ENCODE measurements at regions not wholly inside any gene's neighbourhood (a gene's known extent, or its start where the extent isn't known, plus 50 kb on each side); places are given as distances from the start of the nearest gene placed in this dataset.

GRCh38 chr7:88449410-88449809 is 142.7 kb upstream of the STEAP4 start:
- no peaks in the 10 kb centered on the region for H3K36me3 ChIP-seq (ENCODE audit: insufficient read depth in 1 of 2, low read depth in 1 of 2)
- no peak overlapping the region for H3K27ac ChIP-seq
- WGBS, 3 donors, result 67 to 96% (median 88%) methylated on average over 1 of the region's 1 CpG
- no peaks in the 10 kb centered on the region for H3K27me3 ChIP-seq (ENCODE audit: insufficient read depth in 3 of 3, low read length in 2 of 3)
- TF ChIP-seq CTCF (IDR thresholded peaks at IDR 0.05), result no peak
- H3K4me1 ChIP-seq, result no peaks in the 10 kb centered on the region
- ATAC-seq, result no peak
- no peaks in the 10 kb centered on the region for H3K9me3 ChIP-seq
- no peak for DNase-seq
- intact Hi-C loops (cut with DNase I), result no loop called here
- H3K4me3 ChIP-seq, result no peak overlapping the region

GRCh38 chr7:88442413-88442812 is 135.7 kb upstream of the STEAP4 start:
- DNase-seq, result no peak
- H3K4me1 ChIP-seq, result no peaks in the 10 kb centered on the region
- H3K9me3 ChIP-seq, result no peaks in the 10 kb centered on the region
- ATAC-seq, result no peak
- H3K4me3 ChIP-seq, result no peak overlapping the region
- no peaks in the 10 kb centered on the region for H3K27me3 ChIP-seq (ENCODE audit: insufficient read depth in 3 of 3, low read length in 2 of 3)
- H3K27ac ChIP-seq, result no peak overlapping the region
- H3K36me3 ChIP-seq (ENCODE audit: insufficient read depth in 1 of 2, low read depth in 1 of 2), result no peaks in the 10 kb centered on the region
- intact Hi-C loops (cut with DNase I), result no loop called here
- TF ChIP-seq CTCF (IDR thresholded peaks at IDR 0.05), result no peak
- 39 to 54% (median 54%) methylated on average over 1 of the region's 1 CpG for WGBS, 3 donors

GRCh38 chr7:88437132-88437531 is 130.4 kb upstream of the STEAP4 start:
- ATAC-seq (no peak), DNase-seq (no peak)
- no peaks in the 10 kb centered on the region for H3K9me3 ChIP-seq
- intact Hi-C loops (cut with DNase I), result no loop called here
- no peak for TF ChIP-seq CTCF (IDR thresholded peaks at IDR 0.05)
- H3K27me3 ChIP-seq (ENCODE audit: insufficient read depth in 3 of 3, low read length in 2 of 3), result no peaks in the 10 kb centered on the region
- no peaks in the 10 kb centered on the region for H3K4me1 ChIP-seq
- no peaks in the 10 kb centered on the region for H3K36me3 ChIP-seq (ENCODE audit: insufficient read depth in 1 of 2, low read depth in 1 of 2)
- no peak overlapping the region for H3K4me3 ChIP-seq
- no peak overlapping the region for H3K27ac ChIP-seq

- Histone ChIP-seq H3K27me3 (ENCODE audit: insufficient read depth in 3 of 3, low read length in 2 of 3) (no peaks in the 10 kb centered on the region), H3K36me3 (ENCODE audit: insufficient read depth in 1 of 2, low read depth in 1 of 2) (no peaks in the 10 kb centered on the region), H3K27ac (no peak overlapping the region), H3K4me1 (no peaks in the 10 kb centered on the region), H3K9me3 (no peaks in the 10 kb centered on the region), H3K4me3 (no peak overlapping the region)
- no peak for DNase-seq
- 19 to 27% (median 27%) methylated on average over 2 of the region's 2 CpGs for WGBS, 3 donors
- intact Hi-C loops (cut with DNase I), result no loop called here
- no peak for ATAC-seq
- TF ChIP-seq CTCF (IDR thresholded peaks at IDR 0.05), result no peak
These were observed 125.6 kb upstream of the STEAP4 start for GRCh38 chr7:88432301-88432700.

GRCh38 chr7:88431882-88432281 is 125.2 kb upstream of the STEAP4 start:
- Histone ChIP-seq H3K4me1 (no peaks in the 10 kb centered on the region), H3K4me3 (no peak overlapping the region), H3K27me3 (ENCODE audit: insufficient read depth in 3 of 3, low read length in 2 of 3) (no peaks in the 10 kb centered on the region), H3K36me3 (ENCODE audit: insufficient read depth in 1 of 2, low read depth in 1 of 2) (no peaks in the 10 kb centered on the region), H3K27ac (no peak overlapping the region), H3K9me3 (no peaks in the 10 kb centered on the region)
- DNase-seq, result no peak
- no peak for ATAC-seq
- intact Hi-C loops (cut with DNase I), result no loop called here
- TF ChIP-seq CTCF (IDR thresholded peaks at IDR 0.05), result no peak
- WGBS, 3 donors, result 49 to 57% (median 53%) methylated on average over 4 of the region's 4 CpGs
